ENCODE measurements at regions not wholly inside any gene's neighbourhood (a gene's known extent, or its start where the extent isn't known, plus 50 kb on each side); places are given as distances from the start of the nearest gene placed in this dataset.

GRCh38 chr7:19407270-19407669 is 262.0 kb upstream of the FERD3L start:
- dilution Hi-C loops (cut with MboI; ENCODE audit: extremely low pct_ligation_motif_present, low sequenced_read_pairs): no loop called here
- H4K20me1 ChIP-seq (ENCODE audit: control insufficient read depth, extremely low read depth, insufficient read depth, low read length): no peaks in the 10 kb centered on the region
- H3K9me3 ChIP-seq (ENCODE audit: control insufficient read depth, low read depth, low read length): no peaks in the 10 kb centered on the region
- H3K27ac ChIP-seq (ENCODE audit: control insufficient read depth, insufficient read depth, low read length): no peak overlapping the region
- H3K9ac ChIP-seq (ENCODE audit: control insufficient read depth, extremely low read depth, insufficient read depth, low read length): no peak overlapping the region
- no peak overlapping the region for H2AFZ ChIP-seq (ENCODE audit: control insufficient read depth, low read length)
- no peaks in the 10 kb centered on the region for H3K36me3 ChIP-seq (ENCODE audit: control insufficient read depth in 2 of 2, extremely low read depth in 1 of 2, insufficient read depth in 2 of 2, low read length in 2 of 2)
- TF ChIP-seq CTCF (optimal IDR thresholded peaks at IDR 0.05 in 1 of 3, IDR thresholded peaks at IDR 0.05 in 1 of 3, conservative IDR thresholded peaks at IDR 0.05 in 1 of 3; ENCODE audit: extremely low read depth in 1 of 3, insufficient read depth in 2 of 3, low read length in 3 of 3): no peak
- no peak for TF ChIP-seq EZH2 (IDR thresholded peaks at IDR 0.05; ENCODE audit: low read length)
- H3K4me2 ChIP-seq (ENCODE audit: control insufficient read depth, extremely low read depth, insufficient read depth, low read depth, low read length): no peak overlapping the region
- no peaks in the 10 kb centered on the region for H3K79me2 ChIP-seq (ENCODE audit: control insufficient read depth, insufficient read depth, low read length)
- no peak for FAIRE-seq
- no peaks in the 10 kb centered on the region for H3K27me3 ChIP-seq (ENCODE audit: control insufficient read depth, extremely low read depth, insufficient read depth, low read length)
- no peak overlapping the region for H3K4me3 ChIP-seq (ENCODE audit: control insufficient read depth in 2 of 3, extremely low read depth in 1 of 3, insufficient read depth in 2 of 3, low read depth in 1 of 3, low read length in 3 of 3)
- DNase-seq (ENCODE audit: low read depth, low spot score): no peak
- H3K9me1 ChIP-seq (ENCODE audit: control insufficient read depth, extremely low read depth, insufficient read depth, low read length): no peaks in the 10 kb centered on the region
- H3K4me1 ChIP-seq (ENCODE audit: control insufficient read depth, extremely low read depth, insufficient read depth, low read length): peaks cover 3% of the 10 kb centered on the region

- Histone ChIP-seq H3K4me3 (ENCODE audit: control insufficient read depth in 2 of 3, extremely low read depth in 1 of 3, insufficient read depth in 2 of 3, low read depth in 1 of 3, low read length in 3 of 3) (no peak overlapping the region), H3K27me3 (ENCODE audit: control insufficient read depth, extremely low read depth, insufficient read depth, low read length) (no peaks in the 10 kb centered on the region), H3K4me2 (ENCODE audit: control insufficient read depth, extremely low read depth, insufficient read depth, low read depth, low read length) (peak overlapping the region; percentile 1), H3K79me2 (ENCODE audit: control insufficient read depth, insufficient read depth, low read length) (no peaks in the 10 kb centered on the region), H4K20me1 (ENCODE audit: control insufficient read depth, extremely low read depth, insufficient read depth, low read length) (no peaks in the 10 kb centered on the region), H3K9me1 (ENCODE audit: control insufficient read depth, extremely low read depth, insufficient read depth, low read length) (no peaks in the 10 kb centered on the region), H3K27ac (ENCODE audit: control insufficient read depth, insufficient read depth, low read length) (no peak overlapping the region), H2AFZ (ENCODE audit: control insufficient read depth, low read length) (no peak overlapping the region), H3K9me3 (ENCODE audit: control insufficient read depth, low read depth, low read length) (no peaks in the 10 kb centered on the region), H3K9ac (ENCODE audit: control insufficient read depth, extremely low read depth, insufficient read depth, low read length) (no peak overlapping the region), H3K36me3 (ENCODE audit: control insufficient read depth in 2 of 2, extremely low read depth in 1 of 2, insufficient read depth in 2 of 2, low read length in 2 of 2) (no peaks in the 10 kb centered on the region), H3K4me1 (ENCODE audit: control insufficient read depth, extremely low read depth, insufficient read depth, low read length) (peaks cover 3% of the 10 kb centered on the region)
- no peak for TF ChIP-seq EZH2 (IDR thresholded peaks at IDR 0.05; ENCODE audit: low read length)
- no peak for TF ChIP-seq CTCF (optimal IDR thresholded peaks at IDR 0.05 in 1 of 3, IDR thresholded peaks at IDR 0.05 in 1 of 3, conservative IDR thresholded peaks at IDR 0.05 in 1 of 3; ENCODE audit: extremely low read depth in 1 of 3, insufficient read depth in 2 of 3, low read length in 3 of 3)
- dilution Hi-C loops (cut with MboI; ENCODE audit: extremely low pct_ligation_motif_present, low sequenced_read_pairs): no loop called here
- DNase-seq (ENCODE audit: low read depth, low spot score): no peak
- FAIRE-seq: no peak
Measured at GRCh38 chr7:19405541-19405940, 260.3 kb upstream of the FERD3L start.
